ENCODE measurements at regions not wholly inside any gene's neighbourhood (a gene's known extent, or its start where the extent isn't known, plus 50 kb on each side); places are given as distances from the start of the nearest gene placed in this dataset.

GRCh38 chr15:95848126-95848525 is 482.4 kb upstream of the NR2F2 start:
- H3K4me1 ChIP-seq = no peaks in the 10 kb centered on the region
- no peak for TF ChIP-seq POLR2AphosphoS5 (IDR thresholded peaks at IDR 0.05)
- H3K9me3 ChIP-seq = no peaks in the 10 kb centered on the region
- no peak overlapping the region for H3K27ac ChIP-seq
- no peak for DNase-seq (ENCODE audit: low spot score in 2 of 2)
- intact Hi-C loops (cut with DNase I; ENCODE audit: low total_unique reads) = no loop called here
- no peaks in the 10 kb centered on the region for H3K36me3 ChIP-seq
- no peak overlapping the region for H3K4me3 ChIP-seq
- H3K27me3 ChIP-seq = no peaks in the 10 kb centered on the region

- Histone ChIP-seq H3K27me3 (no peaks in the 10 kb centered on the region), H3K4me3 (no peak overlapping the region), H3K9me3 (no peaks in the 10 kb centered on the region), H3K4me1 (no peaks in the 10 kb centered on the region), H3K36me3 (no peaks in the 10 kb centered on the region), H3K27ac (no peak overlapping the region)
- intact Hi-C loops (cut with DNase I; ENCODE audit: low total_unique reads) = no loop called here
- TF ChIP-seq POLR2AphosphoS5 (IDR thresholded peaks at IDR 0.05) (no peak), POLR2A (IDR thresholded peaks at IDR 0.05) (no peak), CTCF (IDR thresholded peaks at IDR 0.05) (no peak)
- DNase-seq (ENCODE audit: low spot score in 2 of 2) = no peak
Observed at GRCh38 chr15:95850837-95851236, 479.7 kb upstream of the NR2F2 start.

GRCh38 chr15:95853350-95853749 is 477.1 kb upstream of the NR2F2 start:
- Histone ChIP-seq H3K4me3 (no peak overlapping the region), H3K27me3 (no peaks in the 10 kb centered on the region), H3K36me3 (no peaks in the 10 kb centered on the region), H3K9me3 (no peaks in the 10 kb centered on the region), H3K4me1 (no peaks in the 10 kb centered on the region), H3K27ac (no peak overlapping the region)
- no peak for TF ChIP-seq POLR2A (IDR thresholded peaks at IDR 0.05)
- TF ChIP-seq POLR2AphosphoS5 (IDR thresholded peaks at IDR 0.05) = no peak
- TF ChIP-seq CTCF (IDR thresholded peaks at IDR 0.05) = no peak
- DNase-seq (ENCODE audit: low spot score in 2 of 2) = no peak
- intact Hi-C loops (cut with DNase I; ENCODE audit: low total_unique reads) = no loop called here

- Histone ChIP-seq H3K9me3 (no peaks in the 10 kb centered on the region), H3K27me3 (no peaks in the 10 kb centered on the region), H3K36me3 (no peaks in the 10 kb centered on the region), H3K27ac (peak overlapping the region in 1 of 2 donors; percentile 53), H3K4me1 (no peaks in the 10 kb centered on the region), H3K4me3 (no peak overlapping the region)
- no peak for DNase-seq (ENCODE audit: low spot score in 2 of 2)
- TF ChIP-seq POLR2A (IDR thresholded peaks at IDR 0.05) (no peak), POLR2AphosphoS5 (IDR thresholded peaks at IDR 0.05) (no peak), CTCF (IDR thresholded peaks at IDR 0.05) (no peak)
- intact Hi-C loops (cut with DNase I; ENCODE audit: low total_unique reads) = no loop called here
Observed at GRCh38 chr15:95857124-95857757, 473.3 kb upstream of the NR2F2 start.

GRCh38 chr15:95857758-95858157 is 472.7 kb upstream of the NR2F2 start:
- Histone ChIP-seq H3K36me3 (no peaks in the 10 kb centered on the region), H3K4me3 (no peak overlapping the region), H3K4me1 (no peaks in the 10 kb centered on the region), H3K27ac (no peak overlapping the region), H3K9me3 (no peaks in the 10 kb centered on the region), H3K27me3 (no peaks in the 10 kb centered on the region)
- TF ChIP-seq CTCF (IDR thresholded peaks at IDR 0.05) = no peak
- TF ChIP-seq POLR2A (IDR thresholded peaks at IDR 0.05) = no peak
- TF ChIP-seq POLR2AphosphoS5 (IDR thresholded peaks at IDR 0.05) = no peak
- intact Hi-C loops (cut with DNase I; ENCODE audit: low total_unique reads) = no loop called here
- DNase-seq (ENCODE audit: low spot score in 2 of 2) = no peak

GRCh38 chr15:95860406-95860805 is 470.1 kb upstream of the NR2F2 start:
- no peak overlapping the region for H3K4me3 ChIP-seq
- H3K27ac ChIP-seq = no peak overlapping the region
- no peaks in the 10 kb centered on the region for H3K9me3 ChIP-seq
- intact Hi-C loops (cut with DNase I; ENCODE audit: low total_unique reads) = no loop called here
- DNase-seq (ENCODE audit: low spot score in 2 of 2) = no peak
- H3K36me3 ChIP-seq = no peaks in the 10 kb centered on the region
- TF ChIP-seq POLR2A (IDR thresholded peaks at IDR 0.05) (no peak), CTCF (IDR thresholded peaks at IDR 0.05) (no peak), POLR2AphosphoS5 (IDR thresholded peaks at IDR 0.05) (no peak)
- no peaks in the 10 kb centered on the region for H3K27me3 ChIP-seq
- H3K4me1 ChIP-seq = no peaks in the 10 kb centered on the region
